Osteocyte (in vitro differentiated cells): ENCODE measurements at regions not wholly inside any gene's neighbourhood (a gene's known extent, or its start where the extent isn't known, plus 50 kb on each side); places are given as distances from the start of the nearest gene placed in this dataset.

Experiments used
- DNase-seq: peaks from one replicate; pipeline ENCODE4 v3.0.0; 2021; ENCODE audit warnings: mixed read lengths; ENCODE audit not compliant: unreplicated experiment; ENCODE audit errors: extremely low spot score
- H3K27ac Mint-ChIP-seq: one replicate; pipeline ENCODE4 v1.8.0; 2021; ENCODE audit warnings: mild to moderate bottlenecking, mixed read lengths; ENCODE audit not compliant: unreplicated experiment
- H3K27me3 Mint-ChIP-seq: one replicate; pipeline ENCODE4 v1.8.0; 2021; ENCODE audit warnings: mixed read lengths; ENCODE audit not compliant: unreplicated experiment
- H3K36me3 Mint-ChIP-seq: one replicate; pipeline ENCODE4 v1.8.0; 2021; ENCODE audit warnings: mixed read lengths; ENCODE audit not compliant: unreplicated experiment
- H3K4me1 Mint-ChIP-seq: one replicate; pipeline ENCODE4 v1.8.0; 2021; ENCODE audit warnings: mixed read lengths; ENCODE audit not compliant: unreplicated experiment
- H3K4me3 Mint-ChIP-seq: one replicate; pipeline ENCODE4 v1.8.0; 2021; ENCODE audit warnings: mild to moderate bottlenecking, moderate library complexity, mixed read lengths; ENCODE audit not compliant: unreplicated experiment
- H3K9me3 Mint-ChIP-seq: one replicate; pipeline ENCODE4 v1.8.0; 2021; ENCODE audit warnings: mixed read lengths; ENCODE audit not compliant: unreplicated experiment
- CTCF ChIP-seq: fragments of 200-600 bp; sonication (generic); IDR thresholded peaks from 2 replicates; pipeline ENCODE4 v1.5.0; 2021; ENCODE audit warnings: antibody characterized with exemption, mild to moderate bottlenecking, moderate library complexity

DNA sequence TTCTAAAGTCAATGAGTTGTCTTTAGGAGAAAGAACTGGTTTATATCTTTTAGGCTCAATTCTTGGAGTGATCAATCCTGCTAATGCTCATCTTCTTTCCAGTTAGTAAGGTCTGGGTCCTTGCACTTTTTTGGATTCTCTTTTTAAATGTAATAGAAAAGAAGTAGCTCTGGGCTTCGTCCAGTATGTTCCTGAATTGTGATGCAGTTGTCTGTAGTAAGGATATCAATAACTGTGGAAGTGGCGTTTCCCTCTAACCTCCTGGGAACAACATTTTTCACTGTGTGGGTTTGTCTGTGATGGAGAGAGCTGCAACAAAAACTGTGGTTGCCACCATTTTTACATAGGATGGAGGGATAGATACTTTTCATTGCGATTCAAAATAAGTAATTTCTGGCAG lies 367.2 kb downstream of the USP25 start:
- Mint-ChIP-seq H3K4me3 (no peak overlapping the region), H3K36me3 (no peaks in the 10 kb centered on the region), H3K4me1 (peaks cover 35% of the 10 kb centered on the region), H3K27ac (no peak overlapping the region), H3K27me3 (no peaks in the 10 kb centered on the region), H3K9me3 (peaks cover 3% of the 10 kb centered on the region)
- no peak for DNase-seq
- no peak for TF ChIP-seq CTCF

DNA sequence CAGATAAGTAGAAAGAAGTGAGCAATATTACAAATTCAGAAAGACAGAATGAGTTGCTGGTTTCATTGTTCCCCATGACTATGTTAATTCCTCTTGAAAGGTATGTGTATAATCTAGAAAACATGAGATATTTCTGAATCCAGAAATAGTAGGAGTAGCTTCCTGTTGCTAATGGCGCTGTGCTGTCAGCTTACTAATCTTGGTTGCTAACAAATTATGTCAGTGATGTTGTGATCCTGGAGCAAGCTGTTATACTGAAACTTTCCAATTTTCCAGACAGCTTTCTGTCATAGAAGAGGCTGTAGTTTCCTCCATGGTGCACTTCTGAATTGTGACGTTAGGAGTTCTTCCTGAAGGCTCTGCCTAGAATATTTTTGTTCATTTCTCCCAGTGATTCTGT lies 372.3 kb downstream of the USP25 start:
- Mint-ChIP-seq H3K9me3 (peaks cover 4% of the 10 kb centered on the region), H3K4me1 (peaks cover 32% of the 10 kb centered on the region), H3K27me3 (no peaks in the 10 kb centered on the region), H3K27ac (no peak overlapping the region), H3K4me3 (no peak overlapping the region), H3K36me3 (peaks cover 3% of the 10 kb centered on the region)
- TF ChIP-seq CTCF, result no peak
- no peak for DNase-seq

DNA sequence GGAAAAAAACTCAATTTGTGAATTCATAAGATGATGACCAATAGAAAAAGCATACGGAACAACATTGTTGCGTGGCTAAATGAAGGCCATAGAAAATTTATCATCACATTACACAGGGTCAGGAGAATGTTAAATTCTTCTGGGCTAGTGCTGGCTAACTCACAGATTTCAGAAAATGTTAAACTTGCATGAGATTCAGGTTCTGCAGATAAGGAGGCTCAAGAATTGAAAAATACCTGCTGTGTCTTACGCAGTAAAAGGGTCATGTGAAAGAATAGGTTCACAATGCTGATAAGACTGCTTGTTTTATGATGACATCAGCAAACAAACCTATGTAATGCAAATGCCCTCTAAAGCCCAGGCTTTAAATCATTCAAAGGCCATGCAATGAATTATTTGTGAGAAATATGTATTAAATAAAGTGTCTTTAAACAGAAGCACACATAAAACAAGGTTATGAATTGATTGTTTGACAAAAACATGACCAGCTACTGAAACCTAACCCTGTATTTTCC lies 378.8 kb downstream of the USP25 start:
- Mint-ChIP-seq H3K4me1 (peaks cover 16% of the 10 kb centered on the region), H3K4me3 (no peak overlapping the region), H3K9me3 (peaks cover 10% of the 10 kb centered on the region), H3K27me3 (no peaks in the 10 kb centered on the region), H3K27ac (no peak overlapping the region), H3K36me3 (peaks cover 4% of the 10 kb centered on the region)
- no peak for TF ChIP-seq CTCF
- no peak for DNase-seq

DNA sequence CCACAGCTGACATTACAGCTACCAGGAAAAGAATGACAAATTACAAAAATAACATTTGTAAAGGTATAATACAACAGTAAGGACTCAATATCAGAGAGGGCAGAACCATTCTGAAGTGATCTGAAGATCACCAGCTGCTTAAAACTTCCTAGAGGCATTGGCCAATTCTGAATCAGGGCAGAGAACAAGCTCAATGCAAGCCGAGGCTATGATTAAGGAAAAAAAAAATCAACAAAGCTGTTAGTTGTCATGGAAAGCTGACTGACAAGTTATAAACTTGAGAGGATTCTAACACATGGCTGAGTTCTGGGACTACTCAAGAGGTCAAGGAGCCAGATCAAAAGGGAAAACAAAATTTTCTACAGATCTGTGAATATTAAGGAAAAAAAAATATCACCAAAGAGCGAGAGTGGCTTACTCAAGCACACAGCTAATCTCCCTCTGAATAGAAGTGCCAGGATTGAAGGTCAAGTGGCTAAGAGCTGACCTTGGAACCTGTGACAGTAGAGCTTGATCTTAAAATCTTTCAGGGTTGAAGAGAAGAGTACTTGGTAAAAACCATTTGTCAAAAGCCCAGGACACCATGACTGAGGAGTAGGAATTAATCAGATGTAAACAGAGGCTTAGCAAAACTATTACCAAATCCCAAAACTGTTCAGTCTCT lies 383.4 kb downstream of the USP25 start:
- no peak for DNase-seq
- H3K27ac Mint-ChIP-seq, result peak overlapping the region; percentile 89

More for the DNA sequence above, 383.4 kb downstream of the USP25 start:
- H3K4me1 Mint-ChIP-seq, result peaks cover 44% of the 10 kb centered on the region
- H3K36me3 Mint-ChIP-seq, result peaks cover 5% of the 10 kb centered on the region
- no peak overlapping the region for H3K4me3 Mint-ChIP-seq
- peaks cover 6% of the 10 kb centered on the region for H3K9me3 Mint-ChIP-seq
- TF ChIP-seq CTCF, result no peak
- no peaks in the 10 kb centered on the region for H3K27me3 Mint-ChIP-seq
